ENCODE measurements at regions not wholly inside any gene's neighbourhood (a gene's known extent, or its start where the extent isn't known, plus 50 kb on each side); places are given as distances from the start of the nearest gene placed in this dataset.

GRCh38 chr2:52697690-52698089 is 1069.9 kb upstream of the CHAC2 start:
- ChIA-PET RAD21 (ENCODE audit: unreplicated experiment) (no interaction called here), CTCF (no interaction called here), SMC1A (ENCODE audit: uncharacterized antibody, unreplicated experiment) (no interaction called here), POLR2A (no interaction called here)
- Histone ChIP-seq H3K9me3 (replicated peaks; ENCODE audit: control insufficient read depth, insufficient read depth, low read length) (no peaks in the 10 kb centered on the region), H3K79me2 (ENCODE audit: control insufficient read depth, insufficient read depth, low read length) (no peaks in the 10 kb centered on the region), H3K27me3 (replicated peaks in 1 of 2; ENCODE audit: control insufficient read depth in 2 of 2, insufficient read depth in 2 of 2, low read length in 1 of 2) (no peaks in the 10 kb centered on the region), H3K9ac (ENCODE audit: control insufficient read depth, insufficient read depth, low read length) (no peak overlapping the region), H4K20me1 (ENCODE audit: control insufficient read depth, insufficient read depth) (no peaks in the 10 kb centered on the region), H3K4me1 (ENCODE audit: control insufficient read depth, insufficient read depth, low read length) (no peaks in the 10 kb centered on the region), H3K4me3 (no peak overlapping the region), H2AFZ (ENCODE audit: control insufficient read depth, low read depth, low read length) (no peak overlapping the region), H3K27ac (ENCODE audit: control insufficient read depth, insufficient read depth) (no peak overlapping the region), H3K4me2 (ENCODE audit: control insufficient read depth, insufficient read depth) (no peak overlapping the region), H3K36me3 (ENCODE audit: control insufficient read depth in 2 of 2, insufficient read depth in 2 of 2, low read length in 1 of 2) (no peaks in the 10 kb centered on the region)
- intact Hi-C loops (cut with micrococcal nuclease; ENCODE audit: unreplicated experiment), result no loop called here
- WGBS (ENCODE audit: insufficient coverage, insufficient replicate concordance, low lambda C conversion rate, missing lambda C conversion rate), result 65% methylated on average over 4 of the region's 4 CpGs
- no peak for ATAC-seq
- in situ Hi-C loops (cut with MboI), result no loop called here
- no peak for DNase-seq (ENCODE audit: low read depth, low spot score)
- no peak for FAIRE-seq
- no TSS peak for BruUV-seq (replicated peaks)
- TF ChIP-seq RAD21 (IDR thresholded peaks at IDR 0.05; ENCODE audit: insufficient read depth, low read depth, low read length) (no peak), ZNF592 (IDR thresholded peaks at IDR 0.05) (no peak), ZNF384 (IDR thresholded peaks at IDR 0.05; ENCODE audit: borderline replicate concordance, low read depth, low read length) (no peak), CHD4 (IDR thresholded peaks at IDR 0.05) (no peak), RFX5 (IDR thresholded peaks at IDR 0.05; ENCODE audit: low read depth, low read length) (no peak), PBX3 (IDR thresholded peaks at IDR 0.05; ENCODE audit: insufficient replicate concordance, low read depth, low read length) (no peak), TCF7 (IDR thresholded peaks at IDR 0.05; ENCODE audit: borderline replicate concordance) (no peak), DPF2 (IDR thresholded peaks at IDR 0.05) (no peak), PKNOX1 (IDR thresholded peaks at IDR 0.05) (no peak)
